ENCODE measurements at regions not wholly inside any gene's neighbourhood (a gene's known extent, or its start where the extent isn't known, plus 50 kb on each side); places are given as distances from the start of the nearest gene placed in this dataset.

GRCh38 chr21:43364261-43364510 lies 62.7 kb downstream of the SIK1 start:
- 81% methylated on average over 7 of the region's 7 CpGs for WGBS (ENCODE audit: insufficient coverage)
- peaks cover 4% of the 10 kb centered on the region for H3K27me3 ChIP-seq (ENCODE audit: control insufficient read depth, insufficient read depth, low read length)
- no peak for DNase-seq

GRCh38 chr21:43363506-43364260 lies 63.2 kb downstream of the SIK1 start:
- Histone ChIP-seq H3K36me3 (ENCODE audit: control insufficient read depth, insufficient read depth, low read length) (no peaks in the 10 kb centered on the region), H3K4me1 (ENCODE audit: control insufficient read depth, insufficient read depth, low read length) (peaks cover 78% of the 10 kb centered on the region), H3K27me3 (ENCODE audit: control insufficient read depth, insufficient read depth, low read length) (peaks cover 4% of the 10 kb centered on the region), H3K4me3 (ENCODE audit: low read length) (no peak overlapping the region), H3K9me3 (replicated peaks; ENCODE audit: control insufficient read depth, low read depth, low read length) (no peaks in the 10 kb centered on the region), H3K27ac (ENCODE audit: low read length) (no peak overlapping the region)
- DNase-seq: no peak
- 88% methylated on average over 21 of the region's 24 CpGs for WGBS (ENCODE audit: insufficient coverage)

More at GRCh38 chr21:43364261-43364510, 62.7 kb downstream of the SIK1 start:
- Histone ChIP-seq H3K36me3 (ENCODE audit: control insufficient read depth, insufficient read depth, low read length) (no peaks in the 10 kb centered on the region), H3K9me3 (replicated peaks; ENCODE audit: control insufficient read depth, low read depth, low read length) (no peaks in the 10 kb centered on the region), H3K4me3 (ENCODE audit: low read length) (no peak overlapping the region), H3K27ac (ENCODE audit: low read length) (no peak overlapping the region), H3K4me1 (ENCODE audit: control insufficient read depth, insufficient read depth, low read length) (peaks cover 78% of the 10 kb centered on the region)

- Histone ChIP-seq H3K36me3 (ENCODE audit: control insufficient read depth, insufficient read depth, low read length) (no peaks in the 10 kb centered on the region), H3K4me3 (ENCODE audit: low read length) (no peak overlapping the region), H3K4me1 (ENCODE audit: control insufficient read depth, insufficient read depth, low read length) (peaks cover 82% of the 10 kb centered on the region), H3K9me3 (replicated peaks; ENCODE audit: control insufficient read depth, low read depth, low read length) (no peaks in the 10 kb centered on the region), H3K27me3 (ENCODE audit: control insufficient read depth, insufficient read depth, low read length) (peaks cover 2% of the 10 kb centered on the region), H3K27ac (ENCODE audit: low read length) (peak overlapping the region; percentile 97)
- no peak for DNase-seq
- 83% methylated on average over 10 of the region's 13 CpGs for WGBS (ENCODE audit: insufficient coverage)
Observed at GRCh38 chr21:43362915-43363314, 64.0 kb downstream of the SIK1 start.

- no peaks in the 10 kb centered on the region for H3K9me3 ChIP-seq (replicated peaks; ENCODE audit: control insufficient read depth, low read depth, low read length)
- peaks cover 82% of the 10 kb centered on the region for H3K4me1 ChIP-seq (ENCODE audit: control insufficient read depth, insufficient read depth, low read length)
- 2% methylated on average over 34 of the region's 35 CpGs for WGBS (ENCODE audit: insufficient coverage)
- peak overlapping the region; percentile 6 for H3K4me3 ChIP-seq (ENCODE audit: low read length)
- peak overlapping the region; percentile 97 for H3K27ac ChIP-seq (ENCODE audit: low read length)
- DNase-seq: peak; percentile 90
- H3K36me3 ChIP-seq (ENCODE audit: control insufficient read depth, insufficient read depth, low read length): no peaks in the 10 kb centered on the region
- no peaks in the 10 kb centered on the region for H3K27me3 ChIP-seq (ENCODE audit: control insufficient read depth, insufficient read depth, low read length)
Observed at GRCh38 chr21:43362321-43362791, 64.6 kb downstream of the SIK1 start.

GRCh38 chr21:43361493-43362296 lies 65.2 kb downstream of the SIK1 start:
- Histone ChIP-seq H3K4me3 (ENCODE audit: low read length) (peak overlapping the region; percentile 6), H3K9me3 (replicated peaks; ENCODE audit: control insufficient read depth, low read depth, low read length) (no peaks in the 10 kb centered on the region), H3K27ac (ENCODE audit: low read length) (peak overlapping the region; percentile 97), H3K36me3 (ENCODE audit: control insufficient read depth, insufficient read depth, low read length) (no peaks in the 10 kb centered on the region), H3K4me1 (ENCODE audit: control insufficient read depth, insufficient read depth, low read length) (peaks cover 78% of the 10 kb centered on the region), H3K27me3 (ENCODE audit: control insufficient read depth, insufficient read depth, low read length) (no peaks in the 10 kb centered on the region)
- 13% methylated on average over 33 of the region's 35 CpGs for WGBS (ENCODE audit: insufficient coverage)
- peak; percentile 87 for DNase-seq

- H3K4me1 ChIP-seq (ENCODE audit: control insufficient read depth, insufficient read depth, low read length): peaks cover 82% of the 10 kb centered on the region
- H3K9me3 ChIP-seq (replicated peaks; ENCODE audit: control insufficient read depth, low read depth, low read length): no peaks in the 10 kb centered on the region
- peak; percentile 78 for DNase-seq
- no peak overlapping the region for H3K4me3 ChIP-seq (ENCODE audit: low read length)
- WGBS (ENCODE audit: insufficient coverage): 18% methylated on average over 8 of the region's 10 CpGs
- H3K27me3 ChIP-seq (ENCODE audit: control insufficient read depth, insufficient read depth, low read length): no peaks in the 10 kb centered on the region
- H3K27ac ChIP-seq (ENCODE audit: low read length): peak overlapping the region; percentile 97
- H3K36me3 ChIP-seq (ENCODE audit: control insufficient read depth, insufficient read depth, low read length): no peaks in the 10 kb centered on the region
Observed at GRCh38 chr21:43361127-43361492, 65.8 kb downstream of the SIK1 start.

- Histone ChIP-seq H3K4me3 (ENCODE audit: low read length) (no peak overlapping the region), H3K36me3 (ENCODE audit: control insufficient read depth, insufficient read depth, low read length) (no peaks in the 10 kb centered on the region), H3K4me1 (ENCODE audit: control insufficient read depth, insufficient read depth, low read length) (peaks cover 85% of the 10 kb centered on the region), H3K9me3 (replicated peaks; ENCODE audit: control insufficient read depth, low read depth, low read length) (no peaks in the 10 kb centered on the region), H3K27ac (ENCODE audit: low read length) (peak overlapping the region; percentile 97), H3K27me3 (ENCODE audit: control insufficient read depth, insufficient read depth, low read length) (no peaks in the 10 kb centered on the region)
- 94% methylated on average over 32 of the region's 32 CpGs for WGBS (ENCODE audit: insufficient coverage)
- no peak for DNase-seq
Observed at GRCh38 chr21:43360441-43361126, 66.3 kb downstream of the SIK1 start.

GRCh38 chr21:43358940-43359822 lies 67.8 kb downstream of the SIK1 start:
- DNase-seq: no peak
- H3K27ac ChIP-seq (ENCODE audit: low read length): peak overlapping the region; percentile 20
- 49% methylated on average over 15 of the region's 28 CpGs for WGBS (ENCODE audit: insufficient coverage)
- H3K27me3 ChIP-seq (ENCODE audit: control insufficient read depth, insufficient read depth, low read length): no peaks in the 10 kb centered on the region
- H3K4me3 ChIP-seq (ENCODE audit: low read length): no peak overlapping the region
- no peaks in the 10 kb centered on the region for H3K9me3 ChIP-seq (replicated peaks; ENCODE audit: control insufficient read depth, low read depth, low read length)
- H3K4me1 ChIP-seq (ENCODE audit: control insufficient read depth, insufficient read depth, low read length): peaks cover 86% of the 10 kb centered on the region
- H3K36me3 ChIP-seq (ENCODE audit: control insufficient read depth, insufficient read depth, low read length): no peaks in the 10 kb centered on the region

- Histone ChIP-seq H3K4me1 (ENCODE audit: control insufficient read depth, insufficient read depth, low read length) (peaks cover 88% of the 10 kb centered on the region), H3K9me3 (replicated peaks; ENCODE audit: control insufficient read depth, low read depth, low read length) (no peaks in the 10 kb centered on the region), H3K27ac (ENCODE audit: low read length) (no peak overlapping the region), H3K27me3 (ENCODE audit: control insufficient read depth, insufficient read depth, low read length) (no peaks in the 10 kb centered on the region), H3K36me3 (ENCODE audit: control insufficient read depth, insufficient read depth, low read length) (no peaks in the 10 kb centered on the region), H3K4me3 (ENCODE audit: low read length) (no peak overlapping the region)
- 56% methylated on average over 17 of the region's 24 CpGs for WGBS (ENCODE audit: insufficient coverage)
- DNase-seq: no peak
Observed at GRCh38 chr21:43357715-43358430, 69.1 kb downstream of the SIK1 start.
